Brain microvascular endothelial cell (primary cell): ENCODE measurements at regions not wholly inside any gene's neighbourhood (a gene's known extent, or its start where the extent isn't known, plus 50 kb on each side); places are given as distances from the start of the nearest gene placed in this dataset.

ENCODE experiments used
- DNase-seq: peaks from one replicate; pipeline ENCODE4 v3.0.0-alpha.2; 2020
- H3K27ac ChIP-seq: fragments of 250-450 bp; sonication (Bioruptor Pico); 2 replicates; pipeline ENCODE4 v1.5.1; 2020; ENCODE audit warnings: mild to moderate bottlenecking, moderate library complexity
- H3K27me3 ChIP-seq: fragments of 250-450 bp; sonication (Bioruptor Pico); replicated peaks from 2 replicates; pipeline ENCODE4 v1.5.1; 2020; ENCODE audit warnings: mild to moderate bottlenecking
- H3K36me3 ChIP-seq: fragments of 250-450 bp; sonication (Bioruptor Pico); replicated peaks from 2 replicates; pipeline ENCODE4 v1.5.1; 2020; ENCODE audit warnings: mild to moderate bottlenecking
- H3K4me3 ChIP-seq: 2 replicates; pipeline ENCODE4 v1.5.1; 2011; ENCODE audit warnings: low read depth, mild to moderate bottlenecking, control low read depth, low read length, moderate library complexity
- CTCF ChIP-seq: IDR thresholded peaks from 2 replicates; pipeline ENCODE4 v1.5.1; 2011; ENCODE audit warnings: low read depth, mild to moderate bottlenecking, moderate library complexity, low read length, control low read depth, inconsistent platforms; ENCODE audit errors: missing control alignments
- in situ Hi-C: cut with HindIII; loops from 2 replicates; pipeline ENCODE4 v1.10.0; 2017; ENCODE audit warnings: low sequenced_read_pairs, low pct_ligation_motif_present

GRCh38 chr15:77810130-77810571 is 177.4 kb upstream of the LINGO1 start:
- no peaks in the 10 kb centered on the region for H3K27me3 ChIP-seq

GRCh38 chr15:77808581-77809177 is 176.0 kb upstream of the LINGO1 start:
- Histone ChIP-seq H3K27me3 (no peaks in the 10 kb centered on the region), H3K27ac (no peak overlapping the region), H3K4me3 (no peak overlapping the region), H3K36me3 (no peaks in the 10 kb centered on the region)
- no peak for TF ChIP-seq CTCF
- in situ Hi-C loops: no loop called here
- no peak for DNase-seq

More at GRCh38 chr15:77810130-77810571, 177.4 kb upstream of the LINGO1 start:
- Histone ChIP-seq H3K4me3 (no peak overlapping the region), H3K27ac (no peak overlapping the region), H3K36me3 (no peaks in the 10 kb centered on the region)
- in situ Hi-C loops: no loop called here
- no peak for DNase-seq
- no peak for TF ChIP-seq CTCF

GRCh38 chr15:77808075-77808474 is 175.4 kb upstream of the LINGO1 start:
- no peak overlapping the region for H3K4me3 ChIP-seq
- no peak for DNase-seq
- in situ Hi-C loops: no loop called here
- H3K27me3 ChIP-seq: no peaks in the 10 kb centered on the region
- no peak for TF ChIP-seq CTCF
- no peak overlapping the region for H3K27ac ChIP-seq
- no peaks in the 10 kb centered on the region for H3K36me3 ChIP-seq

GRCh38 chr15:77807611-77808010 is 174.9 kb upstream of the LINGO1 start:
- Histone ChIP-seq H3K27me3 (no peaks in the 10 kb centered on the region), H3K36me3 (no peaks in the 10 kb centered on the region), H3K27ac (no peak overlapping the region), H3K4me3 (no peak overlapping the region)
- no peak for TF ChIP-seq CTCF
- no peak for DNase-seq
- in situ Hi-C loops: no loop called here

- Histone ChIP-seq H3K27me3 (no peaks in the 10 kb centered on the region), H3K36me3 (no peaks in the 10 kb centered on the region)
- in situ Hi-C loops: no loop called here
Observed at GRCh38 chr15:77807115-77807514, 174.4 kb upstream of the LINGO1 start.

More at GRCh38 chr15:77807115-77807514, 174.4 kb upstream of the LINGO1 start:
- no peak for DNase-seq
- TF ChIP-seq CTCF: no peak
- H3K27ac ChIP-seq: no peak overlapping the region
- H3K4me3 ChIP-seq: no peak overlapping the region
